HCT116 (cell line): ENCODE measurements at regions not wholly inside any gene's neighbourhood (a gene's known extent, or its start where the extent isn't known, plus 50 kb on each side); places are given as distances from the start of the nearest gene placed in this dataset.

Source experiments
- ATAC-seq: fragments of 200-7000 bp; cut with Tn5 transposase; 2 replicates; pipeline ENCODE4 v1.9.1; 2020; ENCODE audit warnings: mild to moderate bottlenecking, moderate library complexity
- BruUV-seq: library from RNA; stranded (reverse); fragments of 400-500 nt; replicated peaks from 2 replicates; lab custom pipeline; 2021; lab: Mats Ljungman, UMichigan
- CTCF ChIA-PET: fragments of 300-600 bp; sonication (Branson Sonifier 250); formaldehyde crosslinking; loops from one replicate; lab custom pipeline; 2021; ENCODE audit warnings: antibody characterized with exemption; lab: Charles Lee
- POLR2A ChIA-PET: fragments of 300-600, 350-600 bp; sonication (Branson Sonifier 250); formaldehyde crosslinking; loops from one replicate; lab custom pipeline; 2021; ENCODE audit warnings: antibody characterized with exemption; lab: Charles Lee
- RAD21 ChIA-PET, 2 experiments: fragments of 300-600 bp; sonication (Branson Sonifier 250); formaldehyde crosslinking; loops; one replicate each; lab custom pipeline; 2023; ENCODE audit warnings: low total read pairs in 2 of 2; ENCODE audit not compliant: uncharacterized antibody in 2 of 2, unreplicated experiment in 2 of 2, low non-redundant PET in 1 of 2; lab: Charles Lee
- DNase-seq: peaks from one replicate; pipeline ENCODE4 v3.0.0-alpha.2; 2010; ENCODE audit warnings: low read depth, low spot score
- H2AFZ ChIP-seq: fragments of 200-600 bp; shearing (Covaris generic), sonication (generic); 2 replicates; pipeline ENCODE4 v1.6.1; 2017; ENCODE audit warnings: low read depth, mixed run types, mixed read lengths, antibody characterized with exemption, low read length; ENCODE audit not compliant: poor library complexity, severe bottlenecking
- H3K27ac ChIP-seq: 2 replicates; pipeline ENCODE4 v1.5.1; 2012; ENCODE audit warnings: low read depth, low read length
- H3K27me3 ChIP-seq: fragments of 200-600 bp; sonication (generic); 2 replicates; pipeline ENCODE4 v1.6.1; 2016; ENCODE audit warnings: mixed run types, low read length, mixed read lengths; ENCODE audit not compliant: insufficient read depth
- H3K36me3 ChIP-seq, 2 experiments: fragments of 200-500 bp in 1 of 2; fragments of 200-600 bp in 1 of 2; sonication (Bioruptor generic) in 1 of 2; sonication (generic) in 1 of 2; 2 replicates each; pipeline versions ENCODE4 v1.5.1 to v1.6.1; 2014 to 2016; ENCODE audit warnings: low read length in 2 of 2, inconsistent platforms in 1 of 2, mixed read lengths in 1 of 2, mixed run types in 1 of 2; ENCODE audit not compliant: insufficient read depth in 2 of 2, control insufficient read depth in 1 of 2
- H3K4me1 ChIP-seq, 2 experiments: fragments of 200-600 bp in 1 of 2; sonication (generic) in 1 of 2; 2 replicates each; pipeline versions ENCODE4 v1.5.1 to v1.6.1; 2012 to 2017; ENCODE audit warnings: low read length in 2 of 2, inconsistent platforms in 1 of 2, mild to moderate bottlenecking in 1 of 2, mixed read lengths in 1 of 2, mixed run types in 1 of 2, moderate library complexity in 1 of 2; ENCODE audit not compliant: insufficient read depth in 2 of 2, control insufficient read depth in 1 of 2
- H3K4me2 ChIP-seq: fragments of 200-600 bp; sonication (generic); 2 replicates; pipeline ENCODE4 v1.6.1; 2017; ENCODE audit warnings: mixed run types, low read length, mixed read lengths
- H3K4me3 ChIP-seq, 2 experiments: fragments of 200-600 bp in 1 of 2; sonication (generic) in 1 of 2; replicated peaks in 1 of 2; 2 replicates each; pipeline ENCODE4 v1.5.1; 2011 to 2016; ENCODE audit warnings: low read length in 2 of 2, control low read depth in 1 of 2, low read depth in 1 of 2, mild to moderate bottlenecking in 1 of 2, mixed read lengths in 1 of 2, mixed run types in 1 of 2
- H3K79me2 ChIP-seq: fragments of 200-600 bp; sonication (generic); 2 replicates; pipeline ENCODE4 v1.6.1; 2017; ENCODE audit warnings: mild to moderate bottlenecking, mixed run types, low read length, moderate library complexity, mixed read lengths; ENCODE audit not compliant: insufficient read depth
- H3K9ac ChIP-seq: fragments of 200-600 bp; sonication (generic); 2 replicates; pipeline ENCODE4 v1.6.1; 2016; ENCODE audit warnings: low read length, mixed read lengths
- H3K9me2 ChIP-seq: fragments of 200-600 bp; sonication (generic), shearing (Covaris generic); 2 replicates; pipeline ENCODE4 v1.6.1; 2017; ENCODE audit warnings: mixed run types, mild to moderate bottlenecking, moderate library complexity; ENCODE audit not compliant: insufficient read depth
- H3K9me3 ChIP-seq, 2 experiments: fragments of 200-500 bp in 1 of 2; fragments of 200-600 bp in 1 of 2; sonication (Bioruptor generic) in 1 of 2; sonication (generic) in 1 of 2; 2 replicates each; pipeline ENCODE4 v1.6.1; 2014 to 2017; ENCODE audit warnings: low read length in 2 of 2, mixed read lengths in 2 of 2, inconsistent platforms in 1 of 2, low read depth in 1 of 2, mild to moderate bottlenecking in 1 of 2, mixed run types in 1 of 2, moderate library complexity in 1 of 2; ENCODE audit not compliant: control insufficient read depth in 1 of 2, insufficient read depth in 1 of 2
- H4K20me1 ChIP-seq: fragments of 200-600 bp; sonication (generic), shearing (Covaris generic); 2 replicates; pipeline ENCODE4 v1.6.1; 2017; ENCODE audit warnings: mixed run types, mild to moderate bottlenecking, moderate library complexity; ENCODE audit not compliant: insufficient read depth
- CBX3 ChIP-seq: IDR thresholded peaks from 2 replicates; pipeline ENCODE4 v1.6.1; 2012; ENCODE audit warnings: low read depth
- CEBPB ChIP-seq: IDR thresholded peaks from 2 replicates; pipeline ENCODE4 v1.6.1; 2012; ENCODE audit warnings: low read depth
- ELF1 ChIP-seq: IDR thresholded peaks from 2 replicates; pipeline ENCODE4 v1.6.1; 2012; ENCODE audit warnings: low read depth, borderline replicate concordance
- EZH2 ChIP-seq: fragments of 200-600 bp; sonication (generic); IDR thresholded peaks from 2 replicates; pipeline ENCODE4 v1.6.1; 2017; ENCODE audit warnings: antibody characterized with exemption, mixed run types
- EZH2phosphoT487 ChIP-seq: fragments of 200-600 bp; IDR thresholded peaks from 2 replicates; pipeline ENCODE4 v1.6.1; 2018; ENCODE audit warnings: antibody characterized with exemption, borderline replicate concordance
- POLR2A ChIP-seq: IDR thresholded peaks from 2 replicates; pipeline ENCODE4 v1.7.0; 2011; ENCODE audit warnings: borderline replicate concordance; ENCODE audit not compliant: insufficient read depth, insufficient read length; ENCODE audit errors: extremely low read depth
- RAD21 ChIP-seq: IDR thresholded peaks from 2 replicates; pipeline ENCODE4 v1.6.1; 2012; ENCODE audit warnings: low read depth, mild to moderate bottlenecking
- SIN3A ChIP-seq: IDR thresholded peaks from 2 replicates; pipeline ENCODE4 v1.6.1; 2012; ENCODE audit warnings: low read depth
- TCF7L2 ChIP-seq: IDR thresholded peaks from 2 replicates; pipeline ENCODE4 v1.7.0; 2011; ENCODE audit warnings: borderline replicate concordance, inconsistent platforms; ENCODE audit not compliant: insufficient read depth, insufficient read length; ENCODE audit errors: extremely low read depth
- intact Hi-C: fragments of 100-400 bp; cut with micrococcal nuclease; formaldehyde crosslinking; loops from 2 replicates; pipeline ENCODE4 v1.10.0; 2022
- TF ChIP-seq, protein P1 (sequence below), 3 experiments: fragments of 200-600 bp in 1 of 3; sonication (generic) in 1 of 3; IDR thresholded peaks in 2 of 3; conservative IDR thresholded peaks in 1 of 3; 2 replicates each; pipeline ENCODE4 v1.5.1; 2012 to 2017; ENCODE audit warnings: low read depth in 2 of 3, low read length in 2 of 3, antibody characterized with exemption in 1 of 3, borderline replicate concordance in 1 of 3, control low read depth in 1 of 3, mild to moderate bottlenecking in 1 of 3, mixed read lengths in 1 of 3, mixed run types in 1 of 3, moderate library complexity in 1 of 3; ENCODE audit not compliant: insufficient read depth in 1 of 3
- TF ChIP-seq, protein P2 (sequence below): IDR thresholded peaks from 2 replicates; pipeline ENCODE4 v1.6.1; 2012
- TF ChIP-seq, protein P3 (sequence below): IDR thresholded peaks from 2 replicates; pipeline ENCODE4 v1.6.1; 2012

DNA sequence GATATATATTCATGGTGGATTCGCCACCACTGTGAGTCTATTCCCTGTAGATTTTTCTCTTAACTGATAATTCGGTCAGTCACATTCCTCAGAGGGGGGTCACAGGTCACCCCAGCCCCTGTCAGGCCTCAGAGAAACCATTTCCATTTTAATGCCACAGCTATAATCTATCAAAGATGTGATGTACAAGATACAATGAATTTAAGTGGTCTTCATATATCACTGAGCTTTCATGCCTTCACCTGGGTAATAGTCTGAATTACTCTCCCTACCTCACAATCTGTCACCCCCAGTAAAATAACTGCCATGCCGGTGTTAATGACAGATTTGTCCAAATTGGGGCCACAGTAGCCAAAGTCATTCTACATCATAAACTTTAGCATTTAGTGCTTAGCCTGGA lies 64.7 kb downstream of the NKX6-1 start:
- TF ChIP-seq ELF1 (no peak), CEBPB (no peak), POLR2A (no peak), RAD21 (no peak), CBX3 (no peak), SIN3A (no peak), EZH2phosphoT487 (no peak), TCF7L2 (no peak), EZH2 (no peak)
- TF ChIP-seq, protein P1, sequence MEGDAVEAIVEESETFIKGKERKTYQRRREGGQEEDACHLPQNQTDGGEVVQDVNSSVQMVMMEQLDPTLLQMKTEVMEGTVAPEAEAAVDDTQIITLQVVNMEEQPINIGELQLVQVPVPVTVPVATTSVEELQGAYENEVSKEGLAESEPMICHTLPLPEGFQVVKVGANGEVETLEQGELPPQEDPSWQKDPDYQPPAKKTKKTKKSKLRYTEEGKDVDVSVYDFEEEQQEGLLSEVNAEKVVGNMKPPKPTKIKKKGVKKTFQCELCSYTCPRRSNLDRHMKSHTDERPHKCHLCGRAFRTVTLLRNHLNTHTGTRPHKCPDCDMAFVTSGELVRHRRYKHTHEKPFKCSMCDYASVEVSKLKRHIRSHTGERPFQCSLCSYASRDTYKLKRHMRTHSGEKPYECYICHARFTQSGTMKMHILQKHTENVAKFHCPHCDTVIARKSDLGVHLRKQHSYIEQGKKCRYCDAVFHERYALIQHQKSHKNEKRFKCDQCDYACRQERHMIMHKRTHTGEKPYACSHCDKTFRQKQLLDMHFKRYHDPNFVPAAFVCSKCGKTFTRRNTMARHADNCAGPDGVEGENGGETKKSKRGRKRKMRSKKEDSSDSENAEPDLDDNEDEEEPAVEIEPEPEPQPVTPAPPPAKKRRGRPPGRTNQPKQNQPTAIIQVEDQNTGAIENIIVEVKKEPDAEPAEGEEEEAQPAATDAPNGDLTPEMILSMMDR (IDR thresholded peaks at IDR 0.05 in 2 of 3, conservative IDR thresholded peaks at IDR 0.05 in 1 of 3; ENCODE audit: borderline replicate concordance in 1 of 3, insufficient read depth in 1 of 3, low read depth in 2 of 3, low read length in 2 of 3), result no peak
- TF ChIP-seq, protein P2, sequence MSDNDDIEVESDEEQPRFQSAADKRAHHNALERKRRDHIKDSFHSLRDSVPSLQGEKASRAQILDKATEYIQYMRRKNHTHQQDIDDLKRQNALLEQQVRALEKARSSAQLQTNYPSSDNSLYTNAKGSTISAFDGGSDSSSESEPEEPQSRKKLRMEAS, result no peak
- TF ChIP-seq, protein P3, sequence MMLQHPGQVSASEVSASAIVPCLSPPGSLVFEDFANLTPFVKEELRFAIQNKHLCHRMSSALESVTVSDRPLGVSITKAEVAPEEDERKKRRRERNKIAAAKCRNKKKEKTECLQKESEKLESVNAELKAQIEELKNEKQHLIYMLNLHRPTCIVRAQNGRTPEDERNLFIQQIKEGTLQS, result no peak
- RAD21 ChIA-PET, result no interaction called here
- H3K4me3 ChIP-seq, result no peak overlapping the region
- BruUV-seq, result no TSS peak
- CTCF ChIA-PET, result interaction anchor here (1.0 kb wide), 1 partner anchor 17 kb away, joined by 4 read pairs; no protein-coding TSS in a partner anchor
- H3K79me2 ChIP-seq, result no peaks in the 10 kb centered on the region
- POLR2A ChIA-PET, result no interaction called here
- no peak overlapping the region for H3K4me2 ChIP-seq
- no peaks in the 10 kb centered on the region for H4K20me1 ChIP-seq
- H3K9me3 ChIP-seq, result no peaks in the 10 kb centered on the region
- no peak for DNase-seq
- no peaks in the 10 kb centered on the region for H3K4me1 ChIP-seq
- H3K27me3 ChIP-seq, result peaks cover 5% of the 10 kb centered on the region; the same call in 1 of the 2 replicates
- ATAC-seq, result no peak
- H3K9me2 ChIP-seq, result no peaks in the 10 kb centered on the region
- no peak overlapping the region for H3K27ac ChIP-seq
- no peak overlapping the region for H3K9ac ChIP-seq
- intact Hi-C loops, result no loop called here
- no peak overlapping the region for H2AFZ ChIP-seq
- H3K36me3 ChIP-seq, result no peaks in the 10 kb centered on the region
